Naive thymus-derived CD4-positive, alpha-beta T cell (primary cell): ENCODE measurements at regions not wholly inside any gene's neighbourhood (a gene's known extent, or its start where the extent isn't known, plus 50 kb on each side); places are given as distances from the start of the nearest gene placed in this dataset.

ENCODE experiments used
- ATAC-seq: fragments of 150-1000 bp; cut with Tn5 transposase; 2 replicates; pipeline ENCODE4 v1.10.0; 2021; ENCODE audit warnings: mild to moderate bottlenecking, moderate library complexity
- CTCF ChIA-PET: fragments of 350-600 bp; sonication (Branson Sonifier 250); formaldehyde crosslinking; loops from one replicate; lab custom pipeline; 2021; ENCODE audit warnings: antibody characterized with exemption; lab: Charles Lee
- POLR2A ChIA-PET: fragments of 350-600 bp; sonication (Branson Sonifier 250); formaldehyde crosslinking; loops from one replicate; lab custom pipeline; 2021; ENCODE audit warnings: antibody characterized with exemption, inconsistent platforms; lab: Charles Lee
- DNase-seq, 9 donors: peaks; one replicate each; pipeline versions ENCODE4 v3.0.0 to v3.0.0-alpha.2; 2020 to 2022; ENCODE audit warnings: mixed read lengths in 1 of 9
- H3K27ac ChIP-seq: one replicate; pipeline ENCODE4 v1.7.0; 2013; ENCODE audit warnings: mild to moderate bottlenecking, low read depth, low read length, moderate library complexity
- H3K27me3 ChIP-seq, 2 donors: one replicate each; pipeline ENCODE4 v1.7.0; 2013; ENCODE audit warnings: low read length in 2 of 2, mild to moderate bottlenecking in 2 of 2, moderate library complexity in 2 of 2; ENCODE audit not compliant: control insufficient read depth in 2 of 2, insufficient read depth in 2 of 2
- H3K36me3 ChIP-seq, 3 experiments: 1 replicate in 2 of 3; 2 replicates in 1 of 3; pipeline ENCODE4 v1.7.0; 2013; ENCODE audit warnings: low read length in 3 of 3, mild to moderate bottlenecking in 3 of 3, moderate library complexity in 1 of 3; ENCODE audit not compliant: insufficient read depth in 3 of 3, control insufficient read depth in 2 of 3
- H3K4me1 ChIP-seq, 2 donors: one replicate each; pipeline ENCODE4 v1.7.0; 2013; ENCODE audit warnings: low read length in 2 of 2, mild to moderate bottlenecking in 2 of 2, moderate library complexity in 1 of 2; ENCODE audit not compliant: control insufficient read depth in 2 of 2, insufficient read depth in 2 of 2
- H3K4me3 ChIP-seq: 2 replicates; pipeline ENCODE4 v1.7.0; 2013; ENCODE audit warnings: mild to moderate bottlenecking, low read length
- H3K9me3 ChIP-seq, 3 experiments: 1 replicate in 2 of 3; 2 replicates in 1 of 3; pipeline ENCODE4 v1.7.0; 2013; ENCODE audit warnings: low read length in 3 of 3; ENCODE audit not compliant: control insufficient read depth in 2 of 3
- H3K27ac Mint-ChIP-seq, 9 donors: one replicate each; pipeline ENCODE4 v1.8.0; 2020 to 2022; ENCODE audit warnings: mixed read lengths in 9 of 9, mild to moderate bottlenecking in 8 of 9, moderate library complexity in 5 of 9, inconsistent platforms in 2 of 9
- H3K27me3 Mint-ChIP-seq, 5 donors: one replicate each; pipeline ENCODE4 v1.8.0; 2021 to 2022; ENCODE audit warnings: mixed read lengths in 5 of 5, mild to moderate bottlenecking in 1 of 5
- H3K36me3 Mint-ChIP-seq, 5 donors: one replicate each; pipeline ENCODE4 v1.8.0; 2020 to 2022; ENCODE audit warnings: mixed read lengths in 5 of 5, mild to moderate bottlenecking in 3 of 5, inconsistent platforms in 1 of 5
- H3K4me1 Mint-ChIP-seq, 7 donors: one replicate each; pipeline ENCODE4 v1.8.0; 2020 to 2022; ENCODE audit warnings: mixed read lengths in 7 of 7, mild to moderate bottlenecking in 3 of 7, inconsistent platforms in 1 of 7
- H3K4me3 Mint-ChIP-seq, 10 donors: one replicate each; pipeline ENCODE4 v1.8.0; 2020 to 2022; ENCODE audit warnings: mild to moderate bottlenecking in 10 of 10, mixed read lengths in 10 of 10, moderate library complexity in 6 of 10, inconsistent platforms in 2 of 10
- H3K9me3 Mint-ChIP-seq, 11 donors: one replicate each; pipeline ENCODE4 v1.8.0; 2020 to 2022; ENCODE audit warnings: mixed read lengths in 11 of 11, mild to moderate bottlenecking in 4 of 11, inconsistent platforms in 1 of 11, moderate library complexity in 1 of 11
- intact Hi-C, 2 donors: fragments of 100-400 bp; cut with micrococcal nuclease; formaldehyde crosslinking; loops; one replicate each; pipeline ENCODE4 v1.15.1; 2023

DNA sequence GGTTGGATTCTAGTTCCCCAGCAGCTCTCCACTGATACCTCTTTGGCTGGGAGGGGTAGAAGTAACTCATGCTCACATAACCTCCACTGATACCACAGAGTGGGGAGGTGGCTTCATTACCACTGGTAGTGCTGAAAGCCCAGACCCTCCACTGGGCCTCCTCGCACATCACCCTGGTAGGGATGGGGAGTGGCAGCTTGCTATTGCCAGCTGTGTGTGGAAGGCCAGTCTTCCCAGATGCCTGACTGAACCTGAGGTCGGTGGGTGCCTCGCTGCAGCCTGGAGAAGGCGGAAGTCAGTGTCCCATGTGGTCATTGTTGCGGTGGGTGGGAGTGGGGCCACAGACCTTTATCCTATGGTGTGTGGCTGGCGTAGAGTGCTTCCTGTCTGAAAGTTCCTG is 138.0 kb downstream of the TAF11L14 start:
- no peaks in the 10 kb centered on the region for H3K36me3 Mint-ChIP-seq
- CTCF ChIA-PET, result no interaction called here
- peaks cover 0 to 21% (median 2%) of the 10 kb centered on the region in 11 donors for H3K9me3 Mint-ChIP-seq
- POLR2A ChIA-PET, result no interaction called here
- no peaks in the 10 kb centered on the region for H3K4me1 Mint-ChIP-seq
- ATAC-seq (no peak), DNase-seq (no peak)
- Histone ChIP-seq H3K4me1 (no peaks in the 10 kb centered on the region), H3K9me3 (no peaks in the 10 kb centered on the region), H3K4me3 (no peak overlapping the region), H3K36me3 (no peaks in the 10 kb centered on the region), H3K27ac (no peak overlapping the region), H3K27me3 (no peaks in the 10 kb centered on the region)
- no peak overlapping the region for H3K4me3 Mint-ChIP-seq
- intact Hi-C loops, result no loop called here
- no peak overlapping the region for H3K27ac Mint-ChIP-seq
- no peaks in the 10 kb centered on the region for H3K27me3 Mint-ChIP-seq

GRCh38 chr5:17785774-17786173 is 151.5 kb downstream of the TAF11L14 start:
- H3K27ac ChIP-seq, result no peak overlapping the region
- intact Hi-C loops, result no loop called here
- no peaks in the 10 kb centered on the region for H3K36me3 ChIP-seq
- H3K9me3 ChIP-seq, result no peaks in the 10 kb centered on the region
- Mint-ChIP-seq H3K4me1 (peaks cover 0 to 2% (median 0%) of the 10 kb centered on the region in 7 donors), H3K27ac (no peak overlapping the region), H3K36me3 (no peaks in the 10 kb centered on the region), H3K27me3 (no peaks in the 10 kb centered on the region), H3K9me3 (peaks cover 0 to 18% (median 6%) of the 10 kb centered on the region in 11 donors), H3K4me3 (no peak overlapping the region)
- no peak for ATAC-seq
- no peaks in the 10 kb centered on the region for H3K4me1 ChIP-seq
- ChIA-PET POLR2A (no interaction called here), CTCF (no interaction called here)
- DNase-seq, result no peak
- no peak overlapping the region for H3K4me3 ChIP-seq
- no peaks in the 10 kb centered on the region for H3K27me3 ChIP-seq

DNA sequence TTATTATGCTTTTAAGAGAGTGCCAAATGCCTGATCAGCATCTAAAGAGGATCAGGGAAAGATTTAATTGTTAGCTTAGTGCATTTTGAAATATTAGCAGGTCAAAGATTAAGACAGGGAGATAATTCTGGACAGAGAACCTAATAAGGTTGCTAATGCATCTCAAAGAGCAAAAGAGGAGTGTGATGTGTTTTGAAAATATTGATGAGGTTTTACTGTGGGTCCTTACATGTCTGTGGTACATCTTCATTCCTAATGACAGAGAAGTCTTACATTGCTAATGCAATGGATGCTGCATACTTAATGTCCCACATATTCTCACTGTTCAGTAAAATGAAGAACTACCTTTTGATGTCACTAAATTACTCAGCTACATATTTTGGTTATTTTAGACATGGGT is 154.1 kb downstream of the TAF11L14 start:
- H3K9me3 Mint-ChIP-seq, result peaks cover 0 to 15% (median 6%) of the 10 kb centered on the region in 11 donors

GRCh38 chr5:17794201-17794600 is 159.9 kb downstream of the TAF11L14 start:
- Histone ChIP-seq H3K27me3 (no peaks in the 10 kb centered on the region), H3K4me1 (no peaks in the 10 kb centered on the region), H3K4me3 (no peak overlapping the region), H3K9me3 (peaks cover 0 to 3% (median 0%) of the 10 kb centered on the region in 3 experiments), H3K36me3 (no peaks in the 10 kb centered on the region), H3K27ac (no peak overlapping the region)
- Mint-ChIP-seq H3K4me3 (no peak overlapping the region), H3K27me3 (no peaks in the 10 kb centered on the region), H3K27ac (no peak overlapping the region), H3K36me3 (no peaks in the 10 kb centered on the region), H3K4me1 (peaks cover 0 to 5% (median 0%) of the 10 kb centered on the region in 7 donors), H3K9me3 (peaks cover 0 to 16% (median 7%) of the 10 kb centered on the region in 11 donors)
- ATAC-seq, result no peak
- ChIA-PET CTCF (no interaction called here), POLR2A (no interaction called here)
- DNase-seq, result no peak
- intact Hi-C loops, result no loop called here

More for the DNA sequence above, 154.1 kb downstream of the TAF11L14 start:
- Mint-ChIP-seq H3K4me3 (no peak overlapping the region), H3K27me3 (no peaks in the 10 kb centered on the region), H3K4me1 (peaks cover 0 to 2% (median 0%) of the 10 kb centered on the region in 7 donors), H3K27ac (no peak overlapping the region), H3K36me3 (no peaks in the 10 kb centered on the region)
- Histone ChIP-seq H3K36me3 (no peaks in the 10 kb centered on the region), H3K27me3 (no peaks in the 10 kb centered on the region), H3K4me1 (no peaks in the 10 kb centered on the region), H3K4me3 (no peak overlapping the region), H3K9me3 (peaks cover 0 to 3% (median 0%) of the 10 kb centered on the region in 3 experiments), H3K27ac (no peak overlapping the region)
- DNase-seq (no peak), ATAC-seq (no peak)
- POLR2A ChIA-PET, result no interaction called here
- CTCF ChIA-PET, result no interaction called here
- intact Hi-C loops, result no loop called here

GRCh38 chr5:17794815-17795214 is 160.6 kb downstream of the TAF11L14 start:
- ATAC-seq, result no peak
- no peak for DNase-seq
- Mint-ChIP-seq H3K4me1 (peaks cover 0 to 5% (median 0%) of the 10 kb centered on the region in 7 donors), H3K27me3 (no peaks in the 10 kb centered on the region), H3K4me3 (no peak overlapping the region), H3K27ac (no peak overlapping the region), H3K9me3 (peaks cover 0 to 18% (median 6%) of the 10 kb centered on the region in 11 donors), H3K36me3 (no peaks in the 10 kb centered on the region)
- Histone ChIP-seq H3K4me3 (no peak overlapping the region), H3K4me1 (no peaks in the 10 kb centered on the region), H3K36me3 (no peaks in the 10 kb centered on the region), H3K27me3 (no peaks in the 10 kb centered on the region), H3K9me3 (peaks cover 0 to 3% (median 0%) of the 10 kb centered on the region in 3 experiments), H3K27ac (no peak overlapping the region)
- ChIA-PET CTCF (no interaction called here), POLR2A (no interaction called here)
- intact Hi-C loops, result no loop called here

GRCh38 chr5:17796142-17796541 is 161.9 kb downstream of the TAF11L14 start:
- H3K4me3 Mint-ChIP-seq, result no peak overlapping the region
- no peaks in the 10 kb centered on the region for H3K27me3 Mint-ChIP-seq
- POLR2A ChIA-PET, result no interaction called here
- DNase-seq (no peak), ATAC-seq (no peak)
- no peak overlapping the region for H3K27ac Mint-ChIP-seq
- Histone ChIP-seq H3K27me3 (no peaks in the 10 kb centered on the region), H3K36me3 (no peaks in the 10 kb centered on the region), H3K4me3 (no peak overlapping the region), H3K4me1 (no peaks in the 10 kb centered on the region), H3K9me3 (peaks cover 0 to 3% (median 0%) of the 10 kb centered on the region in 3 experiments), H3K27ac (no peak overlapping the region)
- intact Hi-C loops, result no loop called here
- peaks cover 0 to 3% (median 0%) of the 10 kb centered on the region in 7 donors for H3K4me1 Mint-ChIP-seq
- H3K36me3 Mint-ChIP-seq, result no peaks in the 10 kb centered on the region
- H3K9me3 Mint-ChIP-seq, result peaks cover 0 to 10% (median 3%) of the 10 kb centered on the region in 11 donors
- CTCF ChIA-PET, result no interaction called here

DNA sequence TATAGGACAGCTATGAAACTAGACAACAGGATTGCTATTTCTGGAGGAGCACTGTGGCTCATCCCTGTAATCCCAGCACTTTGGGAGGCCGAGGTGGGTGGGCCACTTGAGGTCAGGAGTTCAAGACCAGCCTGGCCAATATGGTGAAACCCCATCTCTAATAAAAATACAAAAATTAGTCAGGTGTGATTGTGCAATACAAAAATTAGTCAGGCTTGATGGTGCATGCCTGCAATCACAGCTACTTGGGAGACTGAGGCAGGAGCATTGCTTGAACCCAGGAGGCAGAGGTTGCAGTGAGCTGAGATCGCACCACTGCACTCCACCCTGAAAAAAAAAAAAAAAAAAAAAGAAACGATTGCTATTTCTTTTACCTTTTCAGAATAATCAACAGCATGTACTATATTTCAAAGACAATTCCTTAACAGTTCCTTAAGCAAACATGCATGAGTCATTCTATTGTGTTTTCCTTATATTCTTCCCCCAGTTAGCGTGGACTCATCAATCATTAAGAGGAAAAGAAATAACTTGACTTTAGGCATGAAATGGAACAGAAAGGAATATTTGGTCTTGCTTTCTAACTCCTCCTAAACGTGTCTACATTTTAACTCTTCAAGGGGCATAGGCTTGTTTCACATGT is 162.6 kb downstream of the TAF11L14 start:
- peaks cover 0 to 10% (median 3%) of the 10 kb centered on the region in 11 donors for H3K9me3 Mint-ChIP-seq
- ChIA-PET CTCF (no interaction called here), POLR2A (no interaction called here)
- DNase-seq (no peak), ATAC-seq (no peak)
- H3K27ac Mint-ChIP-seq, result no peak overlapping the region
- Histone ChIP-seq H3K4me3 (no peak overlapping the region), H3K27me3 (no peaks in the 10 kb centered on the region), H3K27ac (no peak overlapping the region), H3K9me3 (no peaks in the 10 kb centered on the region), H3K36me3 (no peaks in the 10 kb centered on the region), H3K4me1 (no peaks in the 10 kb centered on the region)
- no peaks in the 10 kb centered on the region for H3K27me3 Mint-ChIP-seq
- no peak overlapping the region for H3K4me3 Mint-ChIP-seq
- intact Hi-C loops, result no loop called here
- no peaks in the 10 kb centered on the region for H3K36me3 Mint-ChIP-seq
- H3K4me1 Mint-ChIP-seq, result peaks cover 0 to 3% (median 0%) of the 10 kb centered on the region in 7 donors
